B cell (primary cell): ENCODE measurements at regions not wholly inside any gene's neighbourhood (a gene's known extent, or its start where the extent isn't known, plus 50 kb on each side); places are given as distances from the start of the nearest gene placed in this dataset.

Experiments
- EZH2 ChIP-seq: IDR thresholded peaks from 2 replicates; pipeline ENCODE4 v1.6.1; 2012; ENCODE audit warnings: borderline replicate concordance, low read depth, mild to moderate bottlenecking, moderate library complexity, low read length; ENCODE audit not compliant: insufficient read depth, poor library complexity, severe bottlenecking
- TF ChIP-seq, protein P1 (sequence below): fragments of 200-600 bp; IDR thresholded peaks from one replicate; pipeline ENCODE4 v1.8.0; 2022; ENCODE audit warnings: antibody characterized with exemption, mild to moderate bottlenecking

DNA sequence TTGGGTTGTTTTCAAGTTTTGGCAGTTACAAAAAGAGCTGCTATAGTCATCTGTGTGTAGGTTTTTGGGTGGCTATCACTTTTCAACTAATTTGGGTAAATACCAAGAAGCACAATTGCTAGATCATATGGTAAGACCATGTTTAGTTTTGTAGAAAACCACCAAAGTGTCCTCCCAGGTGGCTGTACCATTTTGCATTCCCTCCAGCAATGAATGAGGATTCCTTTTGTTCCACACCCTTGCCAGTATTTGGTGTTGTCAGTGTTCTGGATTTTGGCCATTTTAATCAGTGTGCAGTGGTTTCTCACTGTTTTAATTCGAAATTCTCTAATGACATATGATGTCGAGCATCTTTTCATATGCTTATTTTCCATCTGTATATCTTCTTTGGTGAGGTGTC is 457.5 kb upstream of the ARID1B start:
- TF ChIP-seq, protein P1, sequence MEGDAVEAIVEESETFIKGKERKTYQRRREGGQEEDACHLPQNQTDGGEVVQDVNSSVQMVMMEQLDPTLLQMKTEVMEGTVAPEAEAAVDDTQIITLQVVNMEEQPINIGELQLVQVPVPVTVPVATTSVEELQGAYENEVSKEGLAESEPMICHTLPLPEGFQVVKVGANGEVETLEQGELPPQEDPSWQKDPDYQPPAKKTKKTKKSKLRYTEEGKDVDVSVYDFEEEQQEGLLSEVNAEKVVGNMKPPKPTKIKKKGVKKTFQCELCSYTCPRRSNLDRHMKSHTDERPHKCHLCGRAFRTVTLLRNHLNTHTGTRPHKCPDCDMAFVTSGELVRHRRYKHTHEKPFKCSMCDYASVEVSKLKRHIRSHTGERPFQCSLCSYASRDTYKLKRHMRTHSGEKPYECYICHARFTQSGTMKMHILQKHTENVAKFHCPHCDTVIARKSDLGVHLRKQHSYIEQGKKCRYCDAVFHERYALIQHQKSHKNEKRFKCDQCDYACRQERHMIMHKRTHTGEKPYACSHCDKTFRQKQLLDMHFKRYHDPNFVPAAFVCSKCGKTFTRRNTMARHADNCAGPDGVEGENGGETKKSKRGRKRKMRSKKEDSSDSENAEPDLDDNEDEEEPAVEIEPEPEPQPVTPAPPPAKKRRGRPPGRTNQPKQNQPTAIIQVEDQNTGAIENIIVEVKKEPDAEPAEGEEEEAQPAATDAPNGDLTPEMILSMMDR, result no peak
- TF ChIP-seq EZH2, result no peak
